Type B pancreatic cell (in vitro differentiated cells): ENCODE measurements at regions not wholly inside any gene's neighbourhood (a gene's known extent, or its start where the extent isn't known, plus 50 kb on each side); places are given as distances from the start of the nearest gene placed in this dataset.

ENCODE experiments used
- DNase-seq: peaks from one replicate; pipeline ENCODE4 v3.0.0; 2021; ENCODE audit warnings: mixed read lengths; ENCODE audit not compliant: unreplicated experiment; ENCODE audit errors: extremely low spot score
- H3K27ac Mint-ChIP-seq: 2 replicates; pipeline ENCODE4 v1.8.0; 2021; ENCODE audit warnings: mild to moderate bottlenecking, mixed read lengths
- H3K27me3 Mint-ChIP-seq: 2 replicates; pipeline ENCODE4 v1.8.0; 2021; ENCODE audit warnings: mixed read lengths
- H3K36me3 Mint-ChIP-seq: 2 replicates; pipeline ENCODE4 v1.8.0; 2021; ENCODE audit warnings: mixed read lengths
- H3K4me1 Mint-ChIP-seq: one replicate; pipeline ENCODE4 v1.8.0; 2021; ENCODE audit warnings: mixed read lengths; ENCODE audit not compliant: unreplicated experiment
- H3K4me3 Mint-ChIP-seq: 2 replicates; pipeline ENCODE4 v1.8.0; 2021; ENCODE audit warnings: mild to moderate bottlenecking, mixed read lengths
- H3K9me3 Mint-ChIP-seq: 2 replicates; pipeline ENCODE4 v1.8.0; 2021; ENCODE audit warnings: mixed read lengths
- CTCF ChIP-seq: fragments of 200-600 bp; sonication (generic); conservative IDR thresholded peaks from 2 replicates; pipeline ENCODE4 v1.5.0; 2021; ENCODE audit warnings: antibody characterized with exemption, mild to moderate bottlenecking

- H3K27ac Mint-ChIP-seq, result no peak overlapping the region
- H3K27me3 Mint-ChIP-seq, result no peaks in the 10 kb centered on the region
- H3K9me3 Mint-ChIP-seq, result no peaks in the 10 kb centered on the region
- TF ChIP-seq CTCF, result no peak
- DNase-seq, result no peak
- peaks cover 16% of the 10 kb centered on the region for H3K4me1 Mint-ChIP-seq
- H3K4me3 Mint-ChIP-seq, result no peak overlapping the region
- H3K36me3 Mint-ChIP-seq, result no peaks in the 10 kb centered on the region
Measured at GRCh38 chr6:131363947-131364834, 208.8 kb upstream of the ARG1 start.

- peaks cover 4% of the 10 kb centered on the region for H3K36me3 Mint-ChIP-seq
Measured at GRCh38 chr6:131366223-131366622, 206.8 kb upstream of the ARG1 start.

GRCh38 chr6:131367206-131367873 is 205.7 kb upstream of the ARG1 start:
- peaks cover 16% of the 10 kb centered on the region for H3K4me1 Mint-ChIP-seq
- H3K36me3 Mint-ChIP-seq, result peaks cover 4% of the 10 kb centered on the region
- peaks cover 3% of the 10 kb centered on the region for H3K27me3 Mint-ChIP-seq
- H3K4me3 Mint-ChIP-seq, result no peak overlapping the region
- no peak for DNase-seq
- H3K27ac Mint-ChIP-seq, result no peak overlapping the region
- TF ChIP-seq CTCF, result no peak
- H3K9me3 Mint-ChIP-seq, result no peaks in the 10 kb centered on the region

More at GRCh38 chr6:131366223-131366622, 206.8 kb upstream of the ARG1 start:
- no peaks in the 10 kb centered on the region for H3K9me3 Mint-ChIP-seq
- DNase-seq, result no peak
- peaks cover 3% of the 10 kb centered on the region for H3K27me3 Mint-ChIP-seq
- H3K4me3 Mint-ChIP-seq, result no peak overlapping the region
- no peak overlapping the region for H3K27ac Mint-ChIP-seq
- no peak for TF ChIP-seq CTCF
- peaks cover 16% of the 10 kb centered on the region for H3K4me1 Mint-ChIP-seq

GRCh38 chr6:131368198-131368911 is 204.7 kb upstream of the ARG1 start:
- no peak overlapping the region for H3K4me3 Mint-ChIP-seq
- DNase-seq, result no peak
- TF ChIP-seq CTCF, result no peak
- H3K36me3 Mint-ChIP-seq, result peaks cover 4% of the 10 kb centered on the region
- H3K27me3 Mint-ChIP-seq, result peaks cover 3% of the 10 kb centered on the region
- peak overlapping the region; percentile 5 for H3K27ac Mint-ChIP-seq
- no peaks in the 10 kb centered on the region for H3K9me3 Mint-ChIP-seq
- H3K4me1 Mint-ChIP-seq, result peaks cover 16% of the 10 kb centered on the region

- Mint-ChIP-seq H3K27ac (no peak overlapping the region), H3K4me1 (peaks cover 10% of the 10 kb centered on the region), H3K9me3 (no peaks in the 10 kb centered on the region), H3K27me3 (peaks cover 3% of the 10 kb centered on the region), H3K36me3 (peaks cover 4% of the 10 kb centered on the region), H3K4me3 (no peak overlapping the region)
- no peak for TF ChIP-seq CTCF
- no peak for DNase-seq
Measured at GRCh38 chr6:131372535-131372934, 200.5 kb upstream of the ARG1 start.
